ENCODE measurements at regions not wholly inside any gene's neighbourhood (a gene's known extent, or its start where the extent isn't known, plus 50 kb on each side); places are given as distances from the start of the nearest gene placed in this dataset.

DNA sequence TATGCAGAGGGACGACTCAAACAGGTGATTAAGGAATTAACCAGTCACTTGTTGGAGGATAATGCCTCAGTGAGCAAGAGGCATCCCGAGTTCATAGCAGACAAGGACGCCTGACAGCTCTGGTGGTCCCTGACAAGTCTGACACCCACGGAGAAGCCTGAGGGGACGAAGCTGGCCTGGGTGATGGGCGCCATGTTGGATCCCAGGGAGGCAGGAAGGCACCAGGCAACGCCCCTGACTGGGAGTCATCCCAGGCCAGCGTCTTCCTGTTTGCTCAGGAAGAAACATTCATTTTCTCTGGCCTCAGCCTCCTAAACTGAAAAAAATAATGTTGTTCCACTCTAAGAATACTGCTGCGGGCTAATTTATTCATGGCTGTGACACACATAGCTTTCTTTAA, 92.1 kb upstream of the ATP8B1 start:
- Histone ChIP-seq H2AFZ (ENCODE audit: low read depth, low read length, poor library complexity, severe bottlenecking) (no peak overlapping the region), H3K9ac (ENCODE audit: low read length) (no peak overlapping the region), H3K9me3 (ENCODE audit: control insufficient read depth in 1 of 2, insufficient read depth in 1 of 2, low read depth in 1 of 2, low read length in 2 of 2) (no peaks in the 10 kb centered on the region), H3K4me3 (replicated peaks in 1 of 2; ENCODE audit: low read depth in 1 of 2, low read length in 2 of 2) (no peak overlapping the region), H3K36me3 (ENCODE audit: control insufficient read depth in 1 of 2, insufficient read depth in 2 of 2, low read length in 2 of 2) (no peaks in the 10 kb centered on the region), H3K4me2 (ENCODE audit: low read length) (no peak overlapping the region), H3K4me1 (ENCODE audit: control insufficient read depth in 1 of 2, insufficient read depth in 2 of 2, low read length in 2 of 2) (no peaks in the 10 kb centered on the region), H3K9me2 (ENCODE audit: insufficient read depth) (no peaks in the 10 kb centered on the region), H3K27ac (ENCODE audit: low read depth, low read length) (no peak overlapping the region), H4K20me1 (ENCODE audit: insufficient read depth) (no peaks in the 10 kb centered on the region), H3K79me2 (ENCODE audit: insufficient read depth, low read length) (no peaks in the 10 kb centered on the region), H3K27me3 (ENCODE audit: insufficient read depth, low read length) (no peaks in the 10 kb centered on the region)
- CTCF ChIA-PET, result no interaction called here
- no peak for DNase-seq (ENCODE audit: low read depth, low spot score)
- RAD21 ChIA-PET (ENCODE audit: low non-redundant PET in 1 of 2, low total read pairs in 2 of 2, uncharacterized antibody in 2 of 2, unreplicated experiment in 2 of 2), result no interaction called here
- intact Hi-C loops (cut with micrococcal nuclease), result no loop called here
- no peak for ATAC-seq
- no TSS peak for BruUV-seq (replicated peaks)
- TF ChIP-seq, protein P1, sequence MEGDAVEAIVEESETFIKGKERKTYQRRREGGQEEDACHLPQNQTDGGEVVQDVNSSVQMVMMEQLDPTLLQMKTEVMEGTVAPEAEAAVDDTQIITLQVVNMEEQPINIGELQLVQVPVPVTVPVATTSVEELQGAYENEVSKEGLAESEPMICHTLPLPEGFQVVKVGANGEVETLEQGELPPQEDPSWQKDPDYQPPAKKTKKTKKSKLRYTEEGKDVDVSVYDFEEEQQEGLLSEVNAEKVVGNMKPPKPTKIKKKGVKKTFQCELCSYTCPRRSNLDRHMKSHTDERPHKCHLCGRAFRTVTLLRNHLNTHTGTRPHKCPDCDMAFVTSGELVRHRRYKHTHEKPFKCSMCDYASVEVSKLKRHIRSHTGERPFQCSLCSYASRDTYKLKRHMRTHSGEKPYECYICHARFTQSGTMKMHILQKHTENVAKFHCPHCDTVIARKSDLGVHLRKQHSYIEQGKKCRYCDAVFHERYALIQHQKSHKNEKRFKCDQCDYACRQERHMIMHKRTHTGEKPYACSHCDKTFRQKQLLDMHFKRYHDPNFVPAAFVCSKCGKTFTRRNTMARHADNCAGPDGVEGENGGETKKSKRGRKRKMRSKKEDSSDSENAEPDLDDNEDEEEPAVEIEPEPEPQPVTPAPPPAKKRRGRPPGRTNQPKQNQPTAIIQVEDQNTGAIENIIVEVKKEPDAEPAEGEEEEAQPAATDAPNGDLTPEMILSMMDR (IDR thresholded peaks at IDR 0.05 in 2 of 3, conservative IDR thresholded peaks at IDR 0.05 in 1 of 3; ENCODE audit: borderline replicate concordance in 1 of 3, insufficient read depth in 1 of 3, low read depth in 2 of 3, low read length in 2 of 3), result no peak
- no peak for TF ChIP-seq ZBTB33 (IDR thresholded peaks at IDR 0.05; ENCODE audit: extremely low read depth, insufficient replicate concordance, low read length)
- TF ChIP-seq CBX3 (IDR thresholded peaks at IDR 0.05; ENCODE audit: low read depth), result no peak
- POLR2A ChIA-PET, result no interaction called here
